ENCODE measurements at regions not wholly inside any gene's neighbourhood (a gene's known extent, or its start where the extent isn't known, plus 50 kb on each side); places are given as distances from the start of the nearest gene placed in this dataset.
"Not testable (repeated sequence)": the region's sequence is repeated elsewhere in the genome, so short reads cannot be mapped to it uniquely, and the experiment has no call there.

GRCh38 chr1:214761030-214761429 lies 158.0 kb downstream of the CENPF start:
- Mint-ChIP-seq H3K9me3 (ENCODE audit: low read depth) (peaks cover 54% of the 10 kb centered on the region), H3K27ac (no peak overlapping the region), H3K27me3 (peaks cover 4% of the 10 kb centered on the region), H3K4me1 (ENCODE audit: low read depth) (no peaks in the 10 kb centered on the region), H3K36me3 (ENCODE audit: insufficient read depth) (peaks cover 3% of the 10 kb centered on the region), H3K4me3 (ENCODE audit: low read depth) (no peak overlapping the region)
- TF ChIP-seq CTCF (IDR thresholded peaks at IDR 0.05; ENCODE audit: unreplicated experiment), result no peak
- no peak for DNase-seq (ENCODE audit: low spot score, unreplicated experiment)

GRCh38 chr1:214762902-214763301 lies 159.9 kb downstream of the CENPF start:
- peaks cover 44% of the 10 kb centered on the region for H3K9me3 Mint-ChIP-seq (ENCODE audit: low read depth)
- no peak overlapping the region for H3K27ac Mint-ChIP-seq
- peaks cover 4% of the 10 kb centered on the region for H3K27me3 Mint-ChIP-seq
- H3K4me1 Mint-ChIP-seq (ENCODE audit: low read depth), result no peaks in the 10 kb centered on the region
- H3K4me3 Mint-ChIP-seq (ENCODE audit: low read depth), result no peak overlapping the region
- DNase-seq (ENCODE audit: low spot score, unreplicated experiment), result no peak
- TF ChIP-seq CTCF (IDR thresholded peaks at IDR 0.05; ENCODE audit: unreplicated experiment), result no peak
- peaks cover 3% of the 10 kb centered on the region for H3K36me3 Mint-ChIP-seq (ENCODE audit: insufficient read depth)

- DNase-seq (ENCODE audit: low spot score, unreplicated experiment), result no peak
- Mint-ChIP-seq H3K36me3 (ENCODE audit: insufficient read depth) (peaks cover 3% of the 10 kb centered on the region), H3K27ac (no peak overlapping the region), H3K27me3 (peaks cover 6% of the 10 kb centered on the region), H3K4me1 (ENCODE audit: low read depth) (no peaks in the 10 kb centered on the region), H3K4me3 (ENCODE audit: low read depth) (no peak overlapping the region), H3K9me3 (ENCODE audit: low read depth) (peaks cover 40% of the 10 kb centered on the region)
- TF ChIP-seq CTCF (IDR thresholded peaks at IDR 0.05; ENCODE audit: unreplicated experiment), result no peak
Measured at GRCh38 chr1:214764502-214764901, 161.5 kb downstream of the CENPF start.

- peaks cover 17% of the 10 kb centered on the region for H3K9me3 Mint-ChIP-seq (ENCODE audit: low read depth)
- no peaks in the 10 kb centered on the region for H3K4me1 Mint-ChIP-seq (ENCODE audit: low read depth)
- H3K4me3 Mint-ChIP-seq (ENCODE audit: low read depth), result no peak overlapping the region
- peaks cover 6% of the 10 kb centered on the region for H3K27me3 Mint-ChIP-seq
- DNase-seq (ENCODE audit: low spot score, unreplicated experiment), result no peak
- no peak for TF ChIP-seq CTCF (IDR thresholded peaks at IDR 0.05; ENCODE audit: unreplicated experiment)
- H3K36me3 Mint-ChIP-seq (ENCODE audit: insufficient read depth), result no peaks in the 10 kb centered on the region
- H3K27ac Mint-ChIP-seq, result no peak overlapping the region
Measured at GRCh38 chr1:214767221-214767620, 164.2 kb downstream of the CENPF start.

- H3K27ac Mint-ChIP-seq; H3K9me3 Mint-ChIP-seq (ENCODE audit: low read depth); H3K27me3 Mint-ChIP-seq; H3K36me3 Mint-ChIP-seq (ENCODE audit: insufficient read depth); H3K4me3 Mint-ChIP-seq (ENCODE audit: low read depth); H3K4me1 Mint-ChIP-seq (ENCODE audit: low read depth); DNase-seq (ENCODE audit: low spot score, unreplicated experiment): not testable (repeated sequence)
Measured at GRCh38 chr1:214769666-214770065, 166.7 kb downstream of the CENPF start.

- no peak overlapping the region for H3K27ac Mint-ChIP-seq
- TF ChIP-seq CTCF (IDR thresholded peaks at IDR 0.05; ENCODE audit: unreplicated experiment), result no peak
- no peak for DNase-seq (ENCODE audit: low spot score, unreplicated experiment)
- no peak overlapping the region for H3K4me3 Mint-ChIP-seq (ENCODE audit: low read depth)
- no peaks in the 10 kb centered on the region for H3K4me1 Mint-ChIP-seq (ENCODE audit: low read depth)
- no peaks in the 10 kb centered on the region for H3K36me3 Mint-ChIP-seq (ENCODE audit: insufficient read depth)
- H3K27me3 Mint-ChIP-seq, result no peaks in the 10 kb centered on the region
- H3K9me3 Mint-ChIP-seq (ENCODE audit: low read depth), result peaks cover 3% of the 10 kb centered on the region
Measured at GRCh38 chr1:214777364-214777763, 174.4 kb downstream of the CENPF start.

All from progenitor cell of endocrine pancreas (in vitro differentiated cells).